Activated CD4-positive, alpha-beta T cell treated with anti-CD3 and anti-CD28 coated beads, Interleukin-2, amount 10 ng/mL, durations not matched to agents 7 days and 5 days (primary cell): ENCODE measurements at regions not wholly inside any gene's neighbourhood (a gene's known extent, or its start where the extent isn't known, plus 50 kb on each side); places are given as distances from the start of the nearest gene placed in this dataset.

Experiments
- CTCF ChIA-PET: fragments of 350-600 bp; sonication (Branson Sonifier 250); formaldehyde crosslinking; loops from one replicate; lab custom pipeline; 2021; ENCODE audit warnings: antibody characterized with exemption; lab: Charles Lee
- POLR2A ChIA-PET: fragments of 350-600 bp; sonication (Branson Sonifier 250); formaldehyde crosslinking; loops from one replicate; lab custom pipeline; 2021; ENCODE audit warnings: antibody characterized with exemption; lab: Charles Lee
- DNase-seq: peaks from one replicate; pipeline ENCODE4 v3.0.0-alpha.2; 2020
- H3K27ac Mint-ChIP-seq: one replicate; pipeline ENCODE4 v1.8.0; 2021; ENCODE audit warnings: mild to moderate bottlenecking, moderate library complexity, mixed read lengths
- H3K27me3 Mint-ChIP-seq: one replicate; pipeline ENCODE4 v1.8.0; 2021; ENCODE audit warnings: mixed read lengths
- H3K36me3 Mint-ChIP-seq: one replicate; pipeline ENCODE4 v1.8.0; 2021; ENCODE audit warnings: low read depth, mixed read lengths
- H3K4me1 Mint-ChIP-seq: one replicate; pipeline ENCODE4 v1.8.0; 2021; ENCODE audit warnings: mixed read lengths
- H3K4me3 Mint-ChIP-seq: one replicate; pipeline ENCODE4 v1.8.0; 2021; ENCODE audit warnings: mild to moderate bottlenecking, moderate library complexity, mixed read lengths
- H3K9me3 Mint-ChIP-seq: one replicate; pipeline ENCODE4 v1.8.0; 2021; ENCODE audit warnings: mixed read lengths

DNA sequence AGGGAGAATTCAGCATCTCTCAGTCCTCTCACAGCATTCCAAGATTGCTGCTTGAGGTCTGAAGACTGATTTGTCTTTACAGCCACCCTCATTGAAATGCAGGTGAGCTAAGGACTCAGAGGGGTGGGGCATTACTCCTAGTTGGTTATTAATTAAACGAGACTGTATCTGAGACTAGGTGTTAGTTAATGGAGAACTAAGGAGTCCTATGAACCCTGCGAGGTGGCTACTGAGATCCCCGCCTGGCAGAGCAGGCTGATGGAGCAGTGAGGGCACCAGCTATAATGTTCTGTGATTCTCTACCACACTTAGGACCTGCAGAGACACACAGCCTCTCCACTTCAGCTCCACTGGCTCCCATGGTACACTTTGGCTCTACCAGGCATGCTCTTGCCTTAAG, 215.3 kb downstream of the MID1IP1 start:
- no peak overlapping the region for H3K4me3 Mint-ChIP-seq
- POLR2A ChIA-PET: no interaction called here
- no peaks in the 10 kb centered on the region for H3K36me3 Mint-ChIP-seq
- no peak overlapping the region for H3K27ac Mint-ChIP-seq
- no peaks in the 10 kb centered on the region for H3K4me1 Mint-ChIP-seq
- no peak for DNase-seq
- H3K9me3 Mint-ChIP-seq: no peaks in the 10 kb centered on the region
- H3K27me3 Mint-ChIP-seq: peaks cover under 1% of the 10 kb centered on the region
- CTCF ChIA-PET: no interaction called here

DNA sequence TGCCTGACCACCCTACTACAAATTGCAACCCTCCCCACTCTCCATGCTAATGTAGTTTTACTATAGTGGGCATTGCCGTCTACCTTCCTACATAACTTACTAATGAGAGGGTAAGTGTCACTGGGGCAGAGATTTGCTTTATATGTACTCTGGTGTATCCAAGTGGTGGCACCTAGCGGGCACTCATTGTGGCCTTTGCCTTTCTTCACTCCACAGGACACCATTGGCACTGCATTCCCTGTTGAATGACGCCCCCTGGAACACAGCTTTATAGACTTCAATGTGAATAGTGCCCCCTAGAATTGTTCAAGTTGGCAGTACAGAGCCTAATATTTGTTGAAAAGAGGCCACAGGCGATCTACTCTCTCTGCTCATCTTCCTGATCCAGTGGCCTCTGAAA, 215.8 kb downstream of the MID1IP1 start:
- no peaks in the 10 kb centered on the region for H3K9me3 Mint-ChIP-seq
- no peaks in the 10 kb centered on the region for H3K4me1 Mint-ChIP-seq
- no peak for DNase-seq
- H3K4me3 Mint-ChIP-seq: no peak overlapping the region
- H3K27ac Mint-ChIP-seq: no peak overlapping the region
- ChIA-PET CTCF (no interaction called here), POLR2A (no interaction called here)
- no peaks in the 10 kb centered on the region for H3K36me3 Mint-ChIP-seq
- H3K27me3 Mint-ChIP-seq: peaks cover 1% of the 10 kb centered on the region

DNA sequence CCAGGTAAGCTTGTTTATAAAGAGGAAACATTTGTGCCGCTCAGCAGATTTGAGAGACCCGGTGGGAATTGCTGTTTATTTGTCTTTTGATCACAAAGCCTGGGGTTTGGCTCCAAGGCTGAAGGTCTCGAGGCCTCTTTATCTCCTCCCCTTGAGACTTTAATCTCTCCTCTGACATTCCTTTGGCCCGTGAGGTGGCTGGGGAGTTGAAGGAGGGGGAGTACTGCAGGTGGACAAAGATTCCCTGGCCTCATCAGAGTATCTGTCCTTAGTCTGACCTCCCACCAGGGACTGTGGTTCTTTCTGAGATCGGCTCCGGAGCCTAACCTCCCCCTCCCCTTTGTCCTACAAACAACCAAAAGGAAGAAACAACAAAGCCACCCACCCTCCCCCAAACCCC, 216.5 kb downstream of the MID1IP1 start:
- Mint-ChIP-seq H3K27me3 (peaks cover 1% of the 10 kb centered on the region), H3K4me1 (no peaks in the 10 kb centered on the region), H3K27ac (no peak overlapping the region), H3K4me3 (no peak overlapping the region), H3K36me3 (no peaks in the 10 kb centered on the region), H3K9me3 (no peaks in the 10 kb centered on the region)
- ChIA-PET CTCF (no interaction called here), POLR2A (no interaction called here)
- DNase-seq: no peak

DNA sequence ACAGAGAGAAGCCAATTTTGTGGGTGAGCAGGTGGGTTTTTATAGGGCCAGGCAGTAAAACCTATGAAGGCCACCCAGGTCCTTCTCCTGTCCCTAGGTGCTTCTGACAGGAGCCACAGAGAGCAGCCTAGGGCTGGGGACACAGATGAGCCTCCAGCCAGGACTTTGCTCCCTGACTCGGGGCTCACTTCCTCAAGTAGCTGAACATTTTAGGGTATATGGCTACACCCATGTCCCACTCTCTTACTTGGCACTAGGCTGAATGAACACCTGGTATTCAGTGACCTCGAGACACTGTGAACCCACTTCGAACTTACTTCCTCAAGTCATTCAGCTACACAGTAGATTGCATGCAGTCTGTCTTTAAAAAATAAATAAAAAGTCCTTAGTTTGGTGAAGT, 217.3 kb downstream of the MID1IP1 start:
- POLR2A ChIA-PET: no interaction called here

DNA sequence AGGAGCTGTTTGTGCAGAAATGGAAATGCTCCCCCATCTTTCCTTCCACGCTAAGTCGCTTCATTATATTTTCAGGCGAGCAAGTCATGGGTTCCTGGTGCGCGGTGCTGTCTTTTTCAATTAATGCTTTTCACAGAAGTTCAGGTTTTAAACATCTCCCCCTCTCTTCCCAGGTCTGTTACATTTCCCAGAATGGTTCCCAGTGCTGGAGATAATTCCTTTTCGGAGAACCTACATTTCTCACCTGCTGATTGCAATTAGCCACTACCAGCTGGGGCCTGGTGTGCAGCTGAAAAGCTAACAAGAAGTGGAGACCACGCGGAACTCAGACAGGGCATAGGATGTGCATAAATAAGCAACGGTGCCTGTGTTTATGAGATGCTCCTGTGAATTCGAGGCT, 217.8 kb downstream of the MID1IP1 start:
- Mint-ChIP-seq H3K4me1 (no peaks in the 10 kb centered on the region), H3K9me3 (no peaks in the 10 kb centered on the region), H3K4me3 (no peak overlapping the region), H3K36me3 (no peaks in the 10 kb centered on the region), H3K27ac (no peak overlapping the region), H3K27me3 (peaks cover 1% of the 10 kb centered on the region)
- CTCF ChIA-PET: no interaction called here
- POLR2A ChIA-PET: no interaction called here
- no peak for DNase-seq

More for the DNA sequence above, 217.3 kb downstream of the MID1IP1 start:
- Mint-ChIP-seq H3K4me1 (no peaks in the 10 kb centered on the region), H3K36me3 (no peaks in the 10 kb centered on the region), H3K4me3 (no peak overlapping the region), H3K27ac (no peak overlapping the region), H3K27me3 (peaks cover 1% of the 10 kb centered on the region), H3K9me3 (no peaks in the 10 kb centered on the region)
- CTCF ChIA-PET: no interaction called here
- no peak for DNase-seq

DNA sequence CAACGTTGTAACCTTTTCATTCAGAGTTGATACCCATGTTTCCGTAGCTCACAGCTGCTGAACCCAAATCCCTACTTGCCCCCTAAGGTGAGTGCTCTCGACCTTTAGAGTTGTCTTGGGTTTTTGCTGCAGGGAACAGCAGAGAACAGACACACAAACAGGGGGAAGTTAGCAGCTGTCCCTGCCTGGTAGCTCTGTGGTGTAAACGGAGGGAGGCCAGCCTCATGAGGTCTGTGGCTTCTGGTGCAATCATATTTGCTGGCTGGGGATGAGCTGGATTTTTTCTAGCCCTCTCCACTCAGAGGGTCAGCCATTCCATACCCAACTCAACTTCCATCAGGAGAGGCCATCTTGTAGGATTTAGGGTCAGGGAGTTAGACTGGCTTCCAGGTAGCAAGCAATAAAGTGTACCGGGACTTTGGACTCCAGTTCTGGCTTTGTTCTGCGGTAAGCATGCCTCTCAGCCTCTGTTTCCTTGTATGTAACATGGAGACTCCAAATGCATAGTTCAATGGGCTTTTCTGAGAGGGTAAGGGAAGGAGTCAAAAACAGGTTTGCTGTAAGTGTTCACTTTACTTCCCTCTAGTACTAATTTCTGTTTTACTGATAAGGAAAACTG, 218.9 kb downstream of the MID1IP1 start:
- Mint-ChIP-seq H3K36me3 (no peaks in the 10 kb centered on the region), H3K9me3 (no peaks in the 10 kb centered on the region), H3K27me3 (peaks cover 1% of the 10 kb centered on the region), H3K4me1 (no peaks in the 10 kb centered on the region), H3K4me3 (no peak overlapping the region), H3K27ac (no peak overlapping the region)
- CTCF ChIA-PET: interaction anchor here (0.6 kb wide), 1 partner anchor 531 kb away, joined by 4 read pairs; no protein-coding TSS in a partner anchor
- POLR2A ChIA-PET: no interaction called here
- no peak for DNase-seq

DNA sequence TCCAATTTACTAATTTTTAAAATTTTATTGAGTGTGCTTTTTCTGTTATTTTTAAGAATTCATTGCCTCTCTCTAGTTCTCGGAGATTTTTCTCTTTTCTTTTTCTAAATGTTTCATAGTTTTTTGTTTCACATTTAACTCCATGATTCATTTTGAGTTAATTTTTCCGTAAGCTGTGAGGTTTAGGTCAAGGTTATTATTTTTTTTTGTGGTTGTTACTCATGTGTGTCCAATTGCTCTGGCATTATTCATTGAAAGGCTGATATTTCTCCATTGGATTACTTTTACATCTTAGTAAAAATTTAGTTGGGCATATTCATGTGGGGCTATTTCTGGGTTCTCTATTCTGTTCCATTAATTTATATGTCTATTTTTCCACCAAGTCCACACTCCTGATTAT, 220.8 kb downstream of the MID1IP1 start:
- POLR2A ChIA-PET: no interaction called here
- no peak overlapping the region for H3K4me3 Mint-ChIP-seq
- H3K4me1 Mint-ChIP-seq: no peaks in the 10 kb centered on the region

DNA sequence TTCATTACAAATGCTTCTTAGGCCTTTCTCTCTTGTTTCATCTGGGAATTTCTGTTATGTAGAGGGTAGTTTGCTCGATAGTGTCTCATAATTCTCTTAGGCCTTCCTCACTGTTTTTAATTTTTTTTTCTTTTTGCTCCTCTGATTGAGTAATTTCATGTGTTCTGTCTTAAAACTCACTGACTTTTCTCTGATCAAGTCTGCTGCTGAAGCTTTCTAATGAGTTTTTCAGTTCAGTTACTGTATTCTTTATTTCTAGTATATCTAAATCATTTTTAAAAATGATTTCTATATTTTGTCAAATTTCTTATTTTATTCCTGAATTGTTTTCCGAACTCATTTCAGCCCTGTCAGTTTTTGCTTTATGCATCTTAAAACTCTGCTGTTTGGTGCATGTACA, 228.0 kb downstream of the MID1IP1 start:
- Mint-ChIP-seq H3K4me1 (no peaks in the 10 kb centered on the region), H3K27me3 (no peaks in the 10 kb centered on the region), H3K27ac (no peak overlapping the region), H3K9me3 (peaks cover 6% of the 10 kb centered on the region), H3K4me3 (no peak overlapping the region), H3K36me3 (peaks cover 2% of the 10 kb centered on the region)
- POLR2A ChIA-PET: no interaction called here
- no peak for DNase-seq
- CTCF ChIA-PET: interaction anchor here (0.7 kb wide), 1 partner anchor 46 kb away, joined by 3 read pairs; no protein-coding TSS in a partner anchor

More for the DNA sequence above, 220.8 kb downstream of the MID1IP1 start:
- no peak for DNase-seq
- CTCF ChIA-PET: interaction anchor here (0.7 kb wide), 1 partner anchor 30 kb away, joined by 4 read pairs; no protein-coding TSS in a partner anchor
- Mint-ChIP-seq H3K9me3 (no peaks in the 10 kb centered on the region), H3K27me3 (peaks cover 1% of the 10 kb centered on the region), H3K36me3 (no peaks in the 10 kb centered on the region), H3K27ac (no peak overlapping the region)

DNA sequence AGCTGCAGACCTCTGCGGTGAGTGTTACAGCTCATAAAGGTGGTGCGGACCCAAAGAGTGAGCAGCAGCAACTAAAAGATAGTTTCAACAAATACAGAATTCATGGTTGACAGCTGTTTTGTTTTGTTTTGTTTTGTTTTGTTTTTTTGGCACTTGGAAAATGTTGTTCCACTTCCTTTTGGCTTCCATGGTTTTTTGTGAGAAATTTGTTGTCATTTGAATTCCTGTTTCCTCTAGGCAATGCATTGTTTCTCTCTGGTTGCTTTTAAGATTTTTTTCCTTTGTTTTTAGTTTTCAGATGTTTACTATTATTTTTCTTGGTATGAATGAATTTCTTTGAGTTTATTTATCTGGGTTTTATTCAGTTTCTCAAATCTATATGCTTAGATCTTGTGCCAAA, 229.4 kb downstream of the MID1IP1 start:
- no peak overlapping the region for H3K4me3 Mint-ChIP-seq
- ChIA-PET CTCF (no interaction called here), POLR2A (no interaction called here)
- DNase-seq: no peak
- H3K36me3 Mint-ChIP-seq: peaks cover 2% of the 10 kb centered on the region
- no peaks in the 10 kb centered on the region for H3K27me3 Mint-ChIP-seq
- no peak overlapping the region for H3K27ac Mint-ChIP-seq
- peaks cover 6% of the 10 kb centered on the region for H3K9me3 Mint-ChIP-seq
- H3K4me1 Mint-ChIP-seq: no peaks in the 10 kb centered on the region

DNA sequence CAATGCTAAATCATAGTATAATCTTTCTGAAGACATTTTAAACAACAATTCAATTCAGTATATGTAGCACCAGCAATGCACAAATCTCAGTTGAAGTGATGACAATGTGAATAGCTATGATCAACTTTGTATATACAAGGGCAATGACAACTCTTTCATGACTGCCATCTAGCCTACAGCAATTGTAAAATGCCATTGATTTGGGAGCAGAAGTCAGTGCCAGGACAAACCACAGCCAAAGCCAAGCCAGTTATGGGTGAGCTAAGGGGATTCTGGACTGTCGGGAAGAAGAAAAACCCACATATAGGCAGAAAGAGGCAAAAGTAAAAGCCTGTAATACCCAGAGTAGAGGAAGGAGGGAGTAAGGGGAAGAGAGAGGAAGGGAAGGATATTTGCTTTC, 238.6 kb downstream of the MID1IP1 start:
- Mint-ChIP-seq H3K27me3 (peaks cover 1% of the 10 kb centered on the region), H3K27ac (no peak overlapping the region), H3K9me3 (no peaks in the 10 kb centered on the region), H3K4me3 (no peak overlapping the region), H3K4me1 (no peaks in the 10 kb centered on the region), H3K36me3 (no peaks in the 10 kb centered on the region)
- DNase-seq: no peak
- ChIA-PET POLR2A (no interaction called here), CTCF (no interaction called here)

DNA sequence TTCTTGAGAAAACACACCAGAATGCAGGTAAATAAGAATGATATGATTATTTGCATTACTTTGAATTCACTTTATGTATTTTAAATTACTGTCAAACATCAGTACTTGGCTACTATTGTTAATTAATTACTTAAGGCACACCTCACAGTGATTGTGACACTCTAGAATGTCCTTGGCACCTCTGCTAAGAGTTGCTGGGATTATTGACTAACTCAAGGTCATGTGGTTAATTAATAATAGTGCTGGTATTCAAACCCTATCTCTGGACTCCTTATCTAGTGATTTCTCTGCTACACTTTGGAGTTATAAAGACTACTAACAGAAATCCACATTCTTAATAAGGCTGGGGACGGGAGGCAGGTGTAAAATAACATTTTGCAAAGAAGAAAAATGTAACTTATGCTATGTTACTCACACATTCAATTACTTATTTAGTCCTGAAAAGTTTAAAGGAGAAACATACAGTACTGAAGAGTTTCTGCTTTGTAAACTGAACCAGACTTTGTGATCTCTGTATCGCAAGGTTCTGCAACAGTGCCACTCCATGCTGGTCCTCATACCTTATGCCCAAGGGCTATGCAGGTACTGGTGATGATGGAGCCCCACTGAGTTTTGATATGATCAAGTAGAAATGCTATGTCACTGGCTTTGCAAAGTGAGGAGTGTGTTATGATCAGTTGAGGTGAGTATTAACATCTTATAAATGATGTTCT, 242.7 kb downstream of the MID1IP1 start:
- ChIA-PET POLR2A (no interaction called here), CTCF (no interaction called here)
- Mint-ChIP-seq H3K27me3 (no peaks in the 10 kb centered on the region), H3K4me3 (no peak overlapping the region), H3K27ac (no peak overlapping the region), H3K4me1 (no peaks in the 10 kb centered on the region), H3K36me3 (no peaks in the 10 kb centered on the region), H3K9me3 (no peaks in the 10 kb centered on the region)
- DNase-seq: no peak

DNA sequence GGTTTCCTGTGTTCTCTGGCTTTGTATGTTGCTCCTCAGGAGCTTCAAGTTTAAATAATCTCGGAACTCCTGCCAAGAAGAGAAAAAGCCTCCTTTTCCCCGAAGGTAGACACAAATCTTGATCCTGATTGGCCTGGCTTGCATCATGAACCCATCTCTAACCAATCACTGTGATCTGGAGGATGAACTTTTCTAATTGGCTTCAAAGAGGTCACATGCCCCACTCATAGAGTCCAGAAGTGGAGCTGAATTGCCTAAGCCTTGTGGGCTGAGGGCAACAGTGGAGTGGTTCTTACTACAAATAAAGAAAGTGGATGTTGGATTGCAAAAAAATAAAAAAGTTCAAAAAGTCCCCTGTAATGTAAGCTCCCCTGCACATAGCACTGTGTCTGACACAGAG, 245.9 kb downstream of the MID1IP1 start:
- H3K36me3 Mint-ChIP-seq: no peaks in the 10 kb centered on the region
- H3K27ac Mint-ChIP-seq: no peak overlapping the region
- H3K27me3 Mint-ChIP-seq: no peaks in the 10 kb centered on the region
- ChIA-PET CTCF (interaction anchor here (0.5 kb wide), 1 partner anchor 327 kb away, joined by 3 read pairs; no protein-coding TSS in a partner anchor), POLR2A (no interaction called here)
- H3K4me3 Mint-ChIP-seq: no peak overlapping the region
- DNase-seq: no peak
- H3K4me1 Mint-ChIP-seq: no peaks in the 10 kb centered on the region
- H3K9me3 Mint-ChIP-seq: no peaks in the 10 kb centered on the region

DNA sequence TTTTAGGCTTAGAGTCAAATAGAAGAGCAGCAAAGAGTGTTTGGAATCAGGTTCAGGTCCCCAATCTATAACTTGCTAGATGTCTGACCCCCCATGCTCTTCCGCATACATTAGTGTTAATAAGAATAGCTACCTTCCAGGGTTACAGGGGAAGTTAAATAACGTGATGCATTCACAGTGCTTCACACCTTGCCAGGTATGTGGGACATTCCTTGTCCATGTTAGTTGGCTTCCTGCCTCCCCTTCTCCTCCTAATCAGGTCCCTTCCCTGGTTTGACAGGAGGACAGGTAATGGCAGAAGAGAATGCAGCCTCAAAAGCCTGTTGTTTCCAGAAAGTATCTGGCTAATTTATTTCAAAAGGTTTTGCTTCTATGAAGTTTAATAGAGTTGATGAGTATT, 248.7 kb downstream of the MID1IP1 start:
- POLR2A ChIA-PET: no interaction called here
- no peak for DNase-seq
- H3K4me1 Mint-ChIP-seq: no peaks in the 10 kb centered on the region
- no peaks in the 10 kb centered on the region for H3K27me3 Mint-ChIP-seq
- no peak overlapping the region for H3K4me3 Mint-ChIP-seq
- no peaks in the 10 kb centered on the region for H3K9me3 Mint-ChIP-seq
- H3K36me3 Mint-ChIP-seq: no peaks in the 10 kb centered on the region
- CTCF ChIA-PET: no interaction called here
- H3K27ac Mint-ChIP-seq: no peak overlapping the region
